PC-3 (cell line): ENCODE measurements at regions not wholly inside any gene's neighbourhood (a gene's known extent, or its start where the extent isn't known, plus 50 kb on each side); places are given as distances from the start of the nearest gene placed in this dataset.
A peak's percentile ranks its signal among the peaks of the same experiment; 100 is the strongest.
"Not testable (repeated sequence)": the region's sequence is repeated elsewhere in the genome, so short reads cannot be mapped to it uniquely, and the experiment has no call there.

Experiments
- ATAC-seq: fragments of 200-7000 bp; cut with Tn5 transposase; 2 replicates; pipeline ENCODE4 v1.9.1; 2020; ENCODE audit warnings: mild to moderate bottlenecking, moderate library complexity
- BruUV-seq: library from RNA; stranded (reverse); fragments of 400-500 nt; replicated peaks from 2 replicates; lab custom pipeline; 2021; lab: Mats Ljungman, UMichigan
- CTCF ChIA-PET: fragments of 300-600 bp; sonication (Branson Sonifier 250); formaldehyde crosslinking; loops from one replicate; lab custom pipeline; 2022; ENCODE audit warnings: antibody characterized with exemption; lab: Charles Lee
- POLR2A ChIA-PET: fragments of 300-600 bp; sonication (Branson Sonifier 250); formaldehyde crosslinking; loops from one replicate; lab custom pipeline; 2022; ENCODE audit warnings: antibody characterized with exemption; ENCODE audit not compliant: unreplicated experiment; lab: Charles Lee
- DNase-seq: peaks from one replicate; pipeline ENCODE4 v3.0.0-alpha.2; 2015
- H2AFZ ChIP-seq: fragments of 300-600 bp; sonication (generic); 2 replicates; pipeline ENCODE4 v1.6.0; 2016; ENCODE audit warnings: antibody characterized with exemption, low read length
- H3F3A ChIP-seq: fragments of 300-600 bp; sonication (generic); one replicate; pipeline ENCODE4 v1.6.0; 2017; ENCODE audit warnings: antibody characterized with exemption, low read length, control low read depth, mild to moderate bottlenecking; ENCODE audit not compliant: unreplicated experiment
- H3K27ac ChIP-seq: fragments of 300-600 bp; sonication (generic); 2 replicates; pipeline ENCODE4 v1.5.1; 2016; ENCODE audit warnings: mild to moderate bottlenecking, low read length
- H3K27me3 ChIP-seq: fragments of 300-600 bp; sonication (generic); 2 replicates; pipeline ENCODE4 v1.6.1; 2016; ENCODE audit warnings: low read length, mixed read lengths
- H3K36me3 ChIP-seq: fragments of 300-600 bp; sonication (generic); 2 replicates; pipeline ENCODE4 v1.6.1; 2016; ENCODE audit warnings: low read depth, mixed run types, low read length, mixed read lengths
- H3K4me1 ChIP-seq: fragments of 300-600 bp; sonication (generic); 2 replicates; pipeline ENCODE4 v1.5.1; 2016; ENCODE audit warnings: low read length; ENCODE audit not compliant: insufficient read depth
- H3K4me2 ChIP-seq: fragments of 300-600 bp; sonication (generic); 2 replicates; pipeline ENCODE4 v1.6.0; 2016; ENCODE audit warnings: low read length
- H3K4me3 ChIP-seq: fragments of 300-600 bp; sonication (generic); 2 replicates; pipeline ENCODE4 v1.5.1; 2016; ENCODE audit warnings: mild to moderate bottlenecking, low read length, mixed read lengths
- H3K79me2 ChIP-seq: fragments of 300-600 bp; sonication (generic); 2 replicates; pipeline ENCODE4 v1.6.1; 2017; ENCODE audit warnings: low read length, mixed read lengths
- H3K9ac ChIP-seq: fragments of 300-600 bp; sonication (generic); 2 replicates; pipeline ENCODE4 v1.6.0; 2016; ENCODE audit warnings: mild to moderate bottlenecking, low read length
- H3K9me2 ChIP-seq: fragments of 300-600 bp; sonication (generic); replicated peaks from 2 replicates; pipeline ENCODE4 v1.6.1; 2016; ENCODE audit warnings: mixed run types, low read length, mixed read lengths
- H3K9me3 ChIP-seq: fragments of 300-600 bp; sonication (generic); 2 replicates; pipeline ENCODE4 v1.6.1; 2016; ENCODE audit warnings: low read length, mixed read lengths
- H4K20me1 ChIP-seq: fragments of 300-600 bp; sonication (generic); 2 replicates; pipeline ENCODE4 v1.6.1; 2016; ENCODE audit warnings: low read length, mixed read lengths
- CTCF ChIP-seq: fragments of 300-600 bp; sonication (generic); conservative IDR thresholded peaks from 2 replicates; pipeline ENCODE4 v1.5.1; 2017; ENCODE audit warnings: antibody characterized with exemption, low read depth, mild to moderate bottlenecking, low read length
- EZH2 ChIP-seq: fragments of 300-600 bp; sonication (generic); IDR thresholded peaks from one replicate; pipeline ENCODE4 v1.6.1; 2017; ENCODE audit warnings: antibody characterized with exemption, mild to moderate bottlenecking, low read length; ENCODE audit not compliant: unreplicated experiment
- EZH2phosphoT487 ChIP-seq: fragments of 300-600 bp; sonication (generic); IDR thresholded peaks from 2 replicates; pipeline ENCODE4 v1.6.1; 2018; ENCODE audit warnings: mild to moderate bottlenecking, antibody characterized with exemption, low read length, borderline replicate concordance
- intact Hi-C: fragments of 100-400 bp; cut with micrococcal nuclease; formaldehyde crosslinking; loops from 2 replicates; pipeline ENCODE4 v1.9.0; 2023

DNA sequence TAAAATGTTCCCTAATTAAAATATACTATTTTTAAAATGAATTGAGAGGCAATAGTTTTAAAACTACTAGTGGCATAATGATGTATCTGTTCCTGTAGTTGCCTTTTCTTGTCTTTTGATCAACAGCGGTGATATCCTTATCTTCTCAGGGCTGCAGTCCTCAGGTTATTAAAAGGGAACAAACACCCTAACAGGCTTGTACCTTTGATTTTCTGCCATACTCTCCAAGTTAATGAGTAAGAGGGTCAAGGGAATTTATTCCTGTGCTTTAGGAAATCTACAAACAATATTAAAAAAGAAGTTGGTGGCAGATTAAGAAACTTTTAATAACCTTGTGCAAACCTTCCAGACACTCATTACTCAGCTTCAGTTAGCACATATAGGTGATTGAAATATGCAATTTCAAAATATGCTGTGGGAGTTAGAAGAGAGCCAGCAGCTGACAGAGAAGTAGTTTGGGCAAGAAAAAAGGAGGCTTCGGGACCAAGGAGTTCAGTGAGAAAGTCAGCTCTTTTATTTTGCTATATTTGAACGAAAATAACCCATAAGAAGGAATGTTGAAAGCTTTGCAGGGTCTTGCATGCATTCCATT lies 81.0 kb upstream of the TLE4 start:
- Histone ChIP-seq H3K9me3 (peaks cover 5% of the 10 kb centered on the region; the same call in 1 of the 2 replicates), H3K4me3 (no peak overlapping the region), H3K9me2 (no peaks in the 10 kb centered on the region), H3F3A (no peaks in the 10 kb centered on the region), H3K27me3 (no peaks in the 10 kb centered on the region), H4K20me1 (no peaks in the 10 kb centered on the region), H3K79me2 (no peaks in the 10 kb centered on the region), H3K4me2 (no peak overlapping the region), H3K4me1 (peaks cover 35% of the 10 kb centered on the region), H3K27ac (no peak overlapping the region), H2AFZ (no peak overlapping the region), H3K9ac (no peak overlapping the region), H3K36me3 (no peaks in the 10 kb centered on the region)
- DNase-seq (no peak), ATAC-seq (no peak)
- ChIA-PET CTCF (no interaction called here), POLR2A (no interaction called here)
- intact Hi-C loops, result no loop called here
- TF ChIP-seq EZH2 (no peak), CTCF (no peak), EZH2phosphoT487 (no peak)
- no TSS peak for BruUV-seq

DNA sequence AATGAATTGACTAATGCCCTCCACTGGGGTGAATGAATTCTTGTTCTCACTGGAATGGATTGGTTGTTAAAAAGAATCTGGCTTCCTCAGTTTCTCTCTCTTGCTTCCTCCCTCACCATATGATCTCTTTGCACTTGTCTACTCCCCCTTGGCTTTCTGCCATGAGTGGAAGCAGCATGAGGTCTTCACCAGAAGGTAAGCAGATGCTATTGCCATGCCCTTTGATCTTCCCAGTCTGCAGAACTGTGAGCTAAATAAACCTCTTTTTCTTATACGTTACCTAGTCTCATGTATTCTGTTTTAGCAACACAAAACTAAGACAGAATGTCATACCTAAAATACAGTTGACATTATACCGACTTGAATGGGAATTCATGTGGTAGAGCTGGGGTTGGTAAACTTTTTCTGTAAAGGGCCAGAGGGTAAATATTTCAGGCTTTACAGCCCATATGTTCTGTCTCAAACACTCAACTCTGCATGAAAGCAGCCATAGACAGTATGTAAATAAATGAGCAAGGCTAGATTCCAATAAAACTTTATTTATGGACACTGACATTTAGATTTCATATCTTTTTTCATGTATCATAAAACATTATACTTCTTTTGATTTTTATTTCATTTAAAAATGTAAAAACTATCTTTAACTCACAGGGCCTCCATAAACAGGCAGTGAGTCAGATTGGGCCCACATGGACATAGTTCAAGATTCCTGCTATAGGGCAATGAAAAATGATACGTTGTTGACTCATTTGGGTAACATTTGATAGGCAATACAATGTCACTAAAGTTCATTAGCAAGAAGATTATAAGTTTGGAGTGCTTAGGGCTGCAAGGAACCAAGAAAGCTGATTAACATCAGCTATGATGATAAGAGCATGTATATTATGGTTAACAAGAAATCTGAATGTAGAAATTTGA lies 79.4 kb upstream of the TLE4 start:
- Histone ChIP-seq H3K36me3 (no peaks in the 10 kb centered on the region), H3K9ac (no peak overlapping the region), H3F3A (no peaks in the 10 kb centered on the region), H3K9me3 (peaks cover 5% of the 10 kb centered on the region; the same call in 1 of the 2 replicates), H3K9me2 (no peaks in the 10 kb centered on the region), H3K79me2 (no peaks in the 10 kb centered on the region), H4K20me1 (no peaks in the 10 kb centered on the region), H3K4me3 (no peak overlapping the region), H3K27ac (peak overlapping the region; percentile 70), H3K27me3 (no peaks in the 10 kb centered on the region), H3K4me1 (peaks cover 35% of the 10 kb centered on the region), H3K4me2 (no peak overlapping the region), H2AFZ (no peak overlapping the region)
- no peak for TF ChIP-seq EZH2
- no peak for TF ChIP-seq CTCF
- TF ChIP-seq EZH2phosphoT487, result no peak
- intact Hi-C loops, result no loop called here
- ChIA-PET POLR2A (no interaction called here), CTCF (no interaction called here)
- peak; percentile 59 for DNase-seq
- peak; percentile 39 for ATAC-seq
- BruUV-seq, result no TSS peak

GRCh38 chr9:79500196-79500864 lies 71.4 kb upstream of the TLE4 start:
- H3K4me1 ChIP-seq, H3K79me2 ChIP-seq, BruUV-seq, POLR2A ChIA-PET, DNase-seq, H3K9me2 ChIP-seq, H3K27me3 ChIP-seq, H3K9ac ChIP-seq, H3K4me3 ChIP-seq, CTCF ChIA-PET, H3K36me3 ChIP-seq, H3F3A ChIP-seq, H3K27ac ChIP-seq, H3K4me2 ChIP-seq, intact Hi-C loops, H2AFZ ChIP-seq, H4K20me1 ChIP-seq, H3K9me3 ChIP-seq, ATAC-seq: not testable (repeated sequence)
